ENCODE measurements at regions not wholly inside any gene's neighbourhood (a gene's known extent, or its start where the extent isn't known, plus 50 kb on each side); places are given as distances from the start of the nearest gene placed in this dataset.

- Histone ChIP-seq H3K27me3 (ENCODE audit: insufficient read depth) (no peaks in the 10 kb centered on the region), H3K27ac (ENCODE audit: low read depth in 2 of 2, low read length in 1 of 2) (no peak overlapping the region), H3K9ac (no peak overlapping the region), H3K36me3 (replicated peaks in 1 of 2; ENCODE audit: control insufficient read depth in 1 of 2, insufficient read depth in 2 of 2, low read length in 1 of 2) (no peaks in the 10 kb centered on the region), H3F3A (replicated peaks; ENCODE audit: insufficient read depth) (no peaks in the 10 kb centered on the region), H3K4me2 (no peak overlapping the region), H4K20me1 (ENCODE audit: insufficient read depth) (no peaks in the 10 kb centered on the region), H3K9me2 (no peaks in the 10 kb centered on the region), H3K79me2 (ENCODE audit: insufficient read depth) (no peaks in the 10 kb centered on the region), H2AFZ (ENCODE audit: low read depth) (no peak overlapping the region), H3K4me1 (ENCODE audit: control insufficient read depth in 1 of 2, insufficient read depth in 2 of 2, low read depth in 1 of 2, low read length in 1 of 2) (no peaks in the 10 kb centered on the region; a peak in 1 of 4 replicates), H3K9me3 (no peaks in the 10 kb centered on the region), H3K4me3 (ENCODE audit: low read depth in 2 of 2, low read length in 1 of 2) (no peak overlapping the region)
- no peak for TF ChIP-seq NFIC (IDR thresholded peaks at IDR 0.05; ENCODE audit: borderline replicate concordance)
- no peak for DNase-seq
- ChIA-PET POLR2A (no interaction called here), CTCF (interaction anchor here (0.7 kb wide), 1 partner anchor 128 kb away, joined by 3 read pairs; no protein-coding TSS in a partner anchor)
- WGBS (ENCODE audit: low lambda C conversion rate): 42% methylated on average over 1 of the region's 1 CpG
Observed at GRCh38 chr5:120088836-120089235, 375.3 kb upstream of the PRR16 start.

DNA sequence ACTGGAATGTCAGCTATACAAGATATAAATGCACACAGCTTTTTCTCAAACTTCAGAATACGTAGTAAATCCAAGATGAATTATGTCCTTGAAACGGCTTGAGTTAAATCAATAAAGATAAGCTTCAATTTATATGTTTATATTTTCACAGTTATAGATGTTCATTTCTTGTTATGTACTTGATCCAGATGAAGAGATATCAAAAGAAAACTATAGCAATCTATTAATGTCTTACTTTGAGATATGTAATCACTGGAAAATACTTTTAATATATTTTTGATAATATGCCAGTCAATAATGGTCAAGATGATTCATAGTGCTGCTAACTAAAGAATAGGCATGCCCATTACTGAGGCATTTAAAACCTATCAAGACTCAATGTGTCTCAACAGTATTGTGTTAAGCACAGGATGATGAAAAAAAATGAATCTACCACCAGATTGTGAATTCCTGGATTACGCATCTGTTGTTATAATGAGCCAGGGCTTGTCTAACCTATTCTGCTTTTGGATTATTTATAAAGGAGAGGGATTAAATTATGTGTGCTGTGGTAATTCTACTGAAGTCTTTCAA, 372.6 kb upstream of the PRR16 start:
- 80% methylated on average over 3 of the region's 3 CpGs for WGBS (ENCODE audit: low lambda C conversion rate)
- no peaks in the 10 kb centered on the region for H3F3A ChIP-seq (replicated peaks; ENCODE audit: insufficient read depth)
- no peaks in the 10 kb centered on the region for H3K27me3 ChIP-seq (ENCODE audit: insufficient read depth)
- no peaks in the 10 kb centered on the region for H3K36me3 ChIP-seq (replicated peaks in 1 of 2; ENCODE audit: control insufficient read depth in 1 of 2, insufficient read depth in 2 of 2, low read length in 1 of 2)
- no peak overlapping the region for H3K27ac ChIP-seq (ENCODE audit: low read depth in 2 of 2, low read length in 1 of 2)
- POLR2A ChIA-PET: no interaction called here
- TF ChIP-seq MAX (IDR thresholded peaks at IDR 0.05; ENCODE audit: low read depth) (no peak), RAD21 (IDR thresholded peaks at IDR 0.05; ENCODE audit: low read length) (no peak), EP300 (IDR thresholded peaks at IDR 0.05; ENCODE audit: borderline replicate concordance in 1 of 2, low read depth in 1 of 2, low read length in 1 of 2) (no peak), CHD2 (IDR thresholded peaks at IDR 0.05; ENCODE audit: low read length, partially characterized antibody) (no peak), NRF1 (IDR thresholded peaks at IDR 0.05; ENCODE audit: low read depth, low read length) (no peak), CTCF (IDR thresholded peaks at IDR 0.05) (no peak), REST (IDR thresholded peaks at IDR 0.05; ENCODE audit: low read depth, low read length) (no peak), TAF1 (IDR thresholded peaks at IDR 0.05; ENCODE audit: borderline replicate concordance, low read depth, low read length) (no peak), SIN3A (IDR thresholded peaks at IDR 0.05; ENCODE audit: borderline replicate concordance, low read depth, low read length) (no peak), FOSL2 (IDR thresholded peaks at IDR 0.05; ENCODE audit: borderline replicate concordance, low read depth) (no peak), MXI1 (IDR thresholded peaks at IDR 0.05; ENCODE audit: low read depth, low read length) (no peak), GABPA (IDR thresholded peaks at IDR 0.05; ENCODE audit: low read depth) (no peak), GATA2 (CRISPR knock-in tag; IDR thresholded peaks at IDR 0.05) (no peak), USF1 (IDR thresholded peaks at IDR 0.05; ENCODE audit: borderline replicate concordance, low read depth) (no peak), FOXJ3 (CRISPR knock-in tag; IDR thresholded peaks at IDR 0.05) (no peak), FOXM1 (IDR thresholded peaks at IDR 0.05; ENCODE audit: low read depth) (no peak)
- TF ChIP-seq, protein P1, sequence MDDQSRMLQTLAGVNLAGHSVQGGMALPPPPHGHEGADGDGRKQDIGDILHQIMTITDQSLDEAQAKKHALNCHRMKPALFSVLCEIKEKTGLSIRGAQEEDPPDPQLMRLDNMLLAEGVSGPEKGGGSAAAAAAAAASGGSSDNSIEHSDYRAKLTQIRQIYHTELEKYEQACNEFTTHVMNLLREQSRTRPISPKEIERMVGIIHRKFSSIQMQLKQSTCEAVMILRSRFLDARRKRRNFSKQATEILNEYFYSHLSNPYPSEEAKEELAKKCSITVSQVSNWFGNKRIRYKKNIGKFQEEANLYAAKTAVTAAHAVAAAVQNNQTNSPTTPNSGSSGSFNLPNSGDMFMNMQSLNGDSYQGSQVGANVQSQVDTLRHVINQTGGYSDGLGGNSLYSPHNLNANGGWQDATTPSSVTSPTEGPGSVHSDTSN (IDR thresholded peaks at IDR 0.05): no peak
- H3K4me3 ChIP-seq (ENCODE audit: low read depth in 2 of 2, low read length in 1 of 2): no peak overlapping the region
- no peak overlapping the region for H3K4me2 ChIP-seq
- CTCF ChIA-PET: no interaction called here
- no peak for DNase-seq
- H2AFZ ChIP-seq (ENCODE audit: low read depth): no peak overlapping the region
- H3K9ac ChIP-seq: no peak overlapping the region
- H3K79me2 ChIP-seq (ENCODE audit: insufficient read depth): no peaks in the 10 kb centered on the region
- no peaks in the 10 kb centered on the region for H3K9me2 ChIP-seq
- H3K4me1 ChIP-seq (ENCODE audit: control insufficient read depth in 1 of 2, insufficient read depth in 2 of 2, low read depth in 1 of 2, low read length in 1 of 2): no peaks in the 10 kb centered on the region; a peak in 1 of 4 replicates
- H3K9me3 ChIP-seq: no peaks in the 10 kb centered on the region
- H4K20me1 ChIP-seq (ENCODE audit: insufficient read depth): no peaks in the 10 kb centered on the region
